CD4-positive, alpha-beta T cell (primary cell): ENCODE measurements at regions not wholly inside any gene's neighbourhood (a gene's known extent, or its start where the extent isn't known, plus 50 kb on each side); places are given as distances from the start of the nearest gene placed in this dataset.

Experiments used
- ATAC-seq: fragments of 200-7000 bp; cut with Tn5 transposase; one replicate; pipeline ENCODE4 v1.10.0; 2022; ENCODE audit warnings: mild to moderate bottlenecking; ENCODE audit not compliant: poor library complexity
- CTCF ChIA-PET: fragments of 350-600 bp; sonication (Branson Sonifier 250); formaldehyde crosslinking; loops from one replicate; lab custom pipeline; 2021; ENCODE audit warnings: antibody characterized with exemption, inconsistent platforms; lab: Charles Lee
- POLR2A ChIA-PET: fragments of 350-600 bp; sonication (Branson Sonifier 250); formaldehyde crosslinking; loops from one replicate; lab custom pipeline; 2021; ENCODE audit warnings: antibody characterized with exemption, inconsistent platforms; lab: Charles Lee
- DNase-seq, 14 experiments: peaks; one replicate each; pipeline ENCODE4 v3.0.0-alpha.2; 2013 to 2020; ENCODE audit warnings: mixed read lengths in 2 of 14
- H3K27ac ChIP-seq, 2 donors: one replicate each; pipeline versions ENCODE4 v1.5.1 to v1.7.0; 2013; ENCODE audit warnings: low read length in 2 of 2, low read depth in 1 of 2, mild to moderate bottlenecking in 1 of 2
- H3K27me3 ChIP-seq, 2 experiments: 1 replicate in 1 of 2; 2 replicates in 1 of 2; pipeline versions ENCODE4 v1.6.1 to v1.7.0; 2013; ENCODE audit warnings: low read length in 2 of 2, control low read depth in 1 of 2, mild to moderate bottlenecking in 1 of 2, moderate library complexity in 1 of 2; ENCODE audit not compliant: insufficient read depth in 2 of 2, control insufficient read depth in 1 of 2
- H3K36me3 ChIP-seq: one replicate; pipeline ENCODE4 v1.6.1; 2013; ENCODE audit warnings: low read length, control low read depth; ENCODE audit not compliant: insufficient read depth
- H3K4me1 ChIP-seq: one replicate; pipeline ENCODE4 v1.6.1; 2013; ENCODE audit warnings: low read length, control low read depth; ENCODE audit not compliant: insufficient read depth
- H3K4me3 ChIP-seq: one replicate; pipeline ENCODE4 v1.5.1; 2013; ENCODE audit warnings: mild to moderate bottlenecking, low read length, moderate library complexity
- H3K9me3 ChIP-seq, 2 experiments: 1 replicate in 1 of 2; 2 replicates in 1 of 2; pipeline versions ENCODE4 v1.6.1 to v1.7.0; 2013; ENCODE audit warnings: low read length in 2 of 2, mild to moderate bottlenecking in 2 of 2, control low read depth in 1 of 2, moderate library complexity in 1 of 2; ENCODE audit not compliant: control insufficient read depth in 1 of 2, insufficient read depth in 1 of 2
- H3K27ac Mint-ChIP-seq: one replicate; pipeline ENCODE4 v1.8.0; 2020; ENCODE audit warnings: mixed read lengths
- H3K27me3 Mint-ChIP-seq: one replicate; pipeline ENCODE4 v1.8.0; 2021; ENCODE audit warnings: mixed read lengths
- H3K36me3 Mint-ChIP-seq: one replicate; pipeline ENCODE4 v1.8.0; 2021; ENCODE audit warnings: low read depth, mixed read lengths
- H3K4me1 Mint-ChIP-seq: one replicate; pipeline ENCODE4 v1.8.0; 2021; ENCODE audit warnings: low read depth, mixed read lengths
- H3K4me3 Mint-ChIP-seq: one replicate; pipeline ENCODE4 v1.8.0; 2020; ENCODE audit warnings: mild to moderate bottlenecking, mixed read lengths
- H3K9me3 Mint-ChIP-seq: one replicate; pipeline ENCODE4 v1.8.0; 2020; ENCODE audit warnings: mixed read lengths
- intact Hi-C, 2 experiments: fragments of 100-400 bp; cut with DNase I in 1 of 2; cut with micrococcal nuclease in 1 of 2; formaldehyde crosslinking; loops; one replicate each; pipeline versions ENCODE4 v1.15.1 to v1.9.0; 2023 to 2025; cut with DNase I, micrococcal nuclease
- TF ChIP-seq, protein P1 (sequence below): fragments of 200-600 bp; IDR thresholded peaks from one replicate; pipeline ENCODE4 v1.8.0; 2022; ENCODE audit warnings: antibody characterized with exemption, mild to moderate bottlenecking

DNA sequence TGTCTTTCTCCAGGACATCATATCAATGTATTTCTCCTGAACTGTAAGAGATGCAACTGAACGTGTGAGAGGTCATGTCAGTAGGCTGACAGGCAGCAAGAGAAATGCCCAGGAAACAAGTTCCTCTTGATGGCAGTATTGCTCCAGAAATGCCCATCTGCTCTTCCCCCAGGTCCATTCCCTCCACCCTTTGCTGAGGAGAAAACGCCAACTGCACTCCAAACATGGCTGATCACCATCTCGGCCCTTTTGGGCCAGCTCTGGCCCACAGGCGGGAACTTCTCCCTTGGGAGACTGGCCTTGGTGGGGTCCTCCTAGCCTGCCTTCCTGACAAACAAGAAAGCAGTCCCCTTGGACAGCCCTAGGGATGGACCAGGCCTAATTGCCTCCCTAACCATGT is 276.5 kb upstream of the AGTR2 start:
- Histone ChIP-seq H3K4me1 (no peaks in the 10 kb centered on the region), H3K27ac (no peak overlapping the region), H3K36me3 (no peaks in the 10 kb centered on the region), H3K27me3 (no peaks in the 10 kb centered on the region), H3K4me3 (no peak overlapping the region), H3K9me3 (peaks cover 0 to 27% of the 10 kb centered on the region in 2 experiments)
- Mint-ChIP-seq H3K36me3 (no peaks in the 10 kb centered on the region), H3K27me3 (no peaks in the 10 kb centered on the region), H3K4me1 (no peaks in the 10 kb centered on the region), H3K4me3 (no peak overlapping the region), H3K27ac (no peak overlapping the region), H3K9me3 (no peaks in the 10 kb centered on the region)
- DNase-seq: peak in 1 of 14 experiments; percentile 26
- no peak for ATAC-seq
- POLR2A ChIA-PET: no interaction called here
- TF ChIP-seq, protein P1, sequence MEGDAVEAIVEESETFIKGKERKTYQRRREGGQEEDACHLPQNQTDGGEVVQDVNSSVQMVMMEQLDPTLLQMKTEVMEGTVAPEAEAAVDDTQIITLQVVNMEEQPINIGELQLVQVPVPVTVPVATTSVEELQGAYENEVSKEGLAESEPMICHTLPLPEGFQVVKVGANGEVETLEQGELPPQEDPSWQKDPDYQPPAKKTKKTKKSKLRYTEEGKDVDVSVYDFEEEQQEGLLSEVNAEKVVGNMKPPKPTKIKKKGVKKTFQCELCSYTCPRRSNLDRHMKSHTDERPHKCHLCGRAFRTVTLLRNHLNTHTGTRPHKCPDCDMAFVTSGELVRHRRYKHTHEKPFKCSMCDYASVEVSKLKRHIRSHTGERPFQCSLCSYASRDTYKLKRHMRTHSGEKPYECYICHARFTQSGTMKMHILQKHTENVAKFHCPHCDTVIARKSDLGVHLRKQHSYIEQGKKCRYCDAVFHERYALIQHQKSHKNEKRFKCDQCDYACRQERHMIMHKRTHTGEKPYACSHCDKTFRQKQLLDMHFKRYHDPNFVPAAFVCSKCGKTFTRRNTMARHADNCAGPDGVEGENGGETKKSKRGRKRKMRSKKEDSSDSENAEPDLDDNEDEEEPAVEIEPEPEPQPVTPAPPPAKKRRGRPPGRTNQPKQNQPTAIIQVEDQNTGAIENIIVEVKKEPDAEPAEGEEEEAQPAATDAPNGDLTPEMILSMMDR: no peak
- intact Hi-C loops: no loop called here
- CTCF ChIA-PET: no interaction called here

DNA sequence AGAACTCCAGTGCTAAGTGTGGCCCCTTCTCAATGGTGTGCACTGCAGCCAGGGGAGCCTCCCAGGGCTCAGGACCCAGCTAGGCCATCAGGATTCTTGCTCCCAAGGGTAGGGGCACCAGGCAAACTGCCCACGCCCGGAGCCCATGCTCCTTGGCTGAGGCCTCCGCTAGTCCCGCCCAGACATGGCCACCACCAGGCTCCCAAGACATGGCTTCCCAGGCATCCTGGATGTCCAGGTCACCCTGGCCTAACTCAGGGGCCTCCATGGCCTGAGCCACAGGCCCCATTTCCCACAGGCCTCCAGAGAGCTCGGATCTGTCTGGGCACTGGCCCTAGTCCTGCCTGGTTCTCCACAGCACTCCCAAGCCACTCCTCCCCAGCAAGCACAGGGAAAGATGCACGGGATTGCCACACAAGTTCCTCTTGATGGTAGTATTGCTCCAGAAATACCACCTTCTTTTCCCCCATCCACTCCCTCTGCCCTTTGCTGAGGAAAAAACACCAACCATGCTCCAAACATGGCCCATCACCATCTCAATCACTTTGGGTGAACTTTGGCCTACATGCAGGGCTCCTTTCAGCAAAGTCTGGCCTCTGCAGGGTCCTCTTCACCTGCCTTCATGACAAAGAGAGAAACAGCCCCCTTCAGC is 274.7 kb upstream of the AGTR2 start:
- no peak overlapping the region for H3K4me3 Mint-ChIP-seq
- H3K27ac Mint-ChIP-seq: no peak overlapping the region
- H3K27me3 Mint-ChIP-seq: no peaks in the 10 kb centered on the region
- Histone ChIP-seq H3K27me3 (no peaks in the 10 kb centered on the region), H3K4me3 (no peak overlapping the region), H3K36me3 (no peaks in the 10 kb centered on the region), H3K9me3 (peaks cover 0 to 32% of the 10 kb centered on the region in 2 experiments), H3K4me1 (no peaks in the 10 kb centered on the region), H3K27ac (no peak overlapping the region)
- DNase-seq (no peak), ATAC-seq (no peak)
- no peaks in the 10 kb centered on the region for H3K4me1 Mint-ChIP-seq
- ChIA-PET POLR2A (no interaction called here), CTCF (no interaction called here)
- no peaks in the 10 kb centered on the region for H3K9me3 Mint-ChIP-seq
- TF ChIP-seq, protein P1: no peak
- intact Hi-C loops: no loop called here
- no peaks in the 10 kb centered on the region for H3K36me3 Mint-ChIP-seq

DNA sequence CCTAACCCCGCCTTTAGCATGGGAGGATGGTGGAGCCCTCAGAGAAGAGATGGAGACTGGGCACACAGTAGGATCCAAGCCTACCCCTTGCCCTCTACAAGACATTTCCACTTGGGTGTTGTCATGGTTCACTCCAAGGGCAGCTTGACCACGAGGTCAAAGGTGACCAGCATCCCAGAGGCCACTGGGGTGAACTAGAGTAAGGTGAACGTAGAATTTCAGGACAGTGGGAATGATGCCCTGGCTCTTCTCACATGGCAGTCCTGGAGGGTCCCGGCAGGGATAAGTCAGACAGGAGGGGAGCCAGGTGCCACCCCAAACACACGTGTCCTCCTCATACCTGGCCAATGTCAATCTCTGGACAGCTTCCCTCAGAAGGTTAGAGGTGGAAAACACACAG is 274.2 kb upstream of the AGTR2 start:
- H3K36me3 Mint-ChIP-seq: no peaks in the 10 kb centered on the region
- no peaks in the 10 kb centered on the region for H3K4me1 Mint-ChIP-seq
- no peaks in the 10 kb centered on the region for H3K27me3 Mint-ChIP-seq
- ChIA-PET POLR2A (no interaction called here), CTCF (no interaction called here)
- no peak overlapping the region for H3K27ac Mint-ChIP-seq
- TF ChIP-seq, protein P1: no peak
- no peaks in the 10 kb centered on the region for H3K27me3 ChIP-seq
- DNase-seq (no peak), ATAC-seq (no peak)
- no peaks in the 10 kb centered on the region for H3K4me1 ChIP-seq
- H3K9me3 Mint-ChIP-seq: no peaks in the 10 kb centered on the region
- no peaks in the 10 kb centered on the region for H3K36me3 ChIP-seq
- H3K4me3 ChIP-seq: no peak overlapping the region
- H3K9me3 ChIP-seq: peaks cover 0 to 33% of the 10 kb centered on the region in 2 experiments
- no peak overlapping the region for H3K4me3 Mint-ChIP-seq
- intact Hi-C loops: no loop called here
- no peak overlapping the region for H3K27ac ChIP-seq
